Neuronal stem cell (in vitro differentiated cells): ENCODE measurements at regions not wholly inside any gene's neighbourhood (a gene's known extent, or its start where the extent isn't known, plus 50 kb on each side); places are given as distances from the start of the nearest gene placed in this dataset.

Source experiments
- DNase-seq: peaks from one replicate; pipeline ENCODE4 v3.0.0-alpha.2; 2013; ENCODE audit warnings: low spot score
- H2AFZ ChIP-seq: one replicate; pipeline ENCODE4 v1.6.1; 2013; ENCODE audit warnings: mild to moderate bottlenecking, low read length, inconsistent platforms
- H2AK5ac ChIP-seq: 2 replicates; pipeline ENCODE4 v1.6.1; 2013; ENCODE audit warnings: low read depth, mild to moderate bottlenecking, inconsistent platforms, low read length, moderate library complexity, mixed read lengths
- H2BK120ac ChIP-seq: 2 replicates; pipeline ENCODE4 v1.6.1; 2013; ENCODE audit warnings: low read depth, mild to moderate bottlenecking, inconsistent platforms, low read length, moderate library complexity, mixed read lengths
- H2BK12ac ChIP-seq: one replicate; pipeline ENCODE4 v1.6.1; 2013; ENCODE audit warnings: low read length, inconsistent platforms
- H2BK15ac ChIP-seq: 2 replicates; pipeline ENCODE4 v1.6.1; 2013; ENCODE audit warnings: mild to moderate bottlenecking, low read length, inconsistent platforms, mixed read lengths
- H2BK5ac ChIP-seq: one replicate; pipeline ENCODE4 v1.6.1; 2013; ENCODE audit warnings: inconsistent platforms, mild to moderate bottlenecking, low read length, moderate library complexity
- H3K14ac ChIP-seq: one replicate; pipeline ENCODE4 v1.6.1; 2013; ENCODE audit warnings: low read length, inconsistent platforms
- H3K18ac ChIP-seq: 2 replicates; pipeline ENCODE4 v1.6.1; 2013; ENCODE audit warnings: low read length, inconsistent platforms
- H3K23ac ChIP-seq: 2 replicates; pipeline ENCODE4 v1.6.1; 2013; ENCODE audit warnings: low read depth, mild to moderate bottlenecking, mixed read lengths, low read length, inconsistent platforms; ENCODE audit not compliant: poor library complexity
- H3K27ac ChIP-seq: replicated peaks from 3 replicates; pipeline ENCODE4 v1.5.1; 2013; ENCODE audit warnings: low read length, inconsistent platforms
- H3K27me3 ChIP-seq, 3 experiments: 2 replicates each; pipeline ENCODE4 v1.6.1; 2013; ENCODE audit warnings: low read length in 3 of 3, mild to moderate bottlenecking in 2 of 3, inconsistent platforms in 1 of 3, low read depth in 1 of 3, mixed read lengths in 1 of 3, moderate library complexity in 1 of 3; ENCODE audit not compliant: control insufficient read depth in 3 of 3, insufficient read depth in 3 of 3
- H3K36me3 ChIP-seq, 2 donors: replicated peaks in 1 of 2; 2 replicates each; pipeline ENCODE4 v1.6.1; 2013; ENCODE audit warnings: low read length in 2 of 2; ENCODE audit not compliant: control insufficient read depth in 2 of 2, insufficient read depth in 2 of 2
- H3K4ac ChIP-seq: 2 replicates; pipeline ENCODE4 v1.6.1; 2013; ENCODE audit warnings: inconsistent platforms, mild to moderate bottlenecking, low read length, moderate library complexity
- H3K4me1 ChIP-seq, 2 donors: 1 replicate in 1 of 2; 2 replicates in 1 of 2; pipeline ENCODE4 v1.6.1; 2013; ENCODE audit warnings: low read length in 2 of 2, low read depth in 1 of 2; ENCODE audit not compliant: control insufficient read depth in 2 of 2, insufficient read depth in 1 of 2
- H3K4me2 ChIP-seq: one replicate; pipeline ENCODE4 v1.6.1; 2013; ENCODE audit warnings: mild to moderate bottlenecking, low read length, inconsistent platforms; ENCODE audit not compliant: insufficient read depth, poor library complexity, severe bottlenecking
- H3K4me3 ChIP-seq, 2 donors: 2 replicates each; pipeline ENCODE4 v1.5.1; 2013; ENCODE audit warnings: low read length in 2 of 2, mild to moderate bottlenecking in 2 of 2, inconsistent platforms in 1 of 2, moderate library complexity in 1 of 2
- H3K79me1 ChIP-seq: one replicate; pipeline ENCODE4 v1.6.1; 2013; ENCODE audit warnings: low read depth, mild to moderate bottlenecking, inconsistent platforms, low read length, moderate library complexity
- H3K9ac ChIP-seq: one replicate; pipeline ENCODE4 v1.6.1; 2013; ENCODE audit warnings: mild to moderate bottlenecking, low read depth, low read length, inconsistent platforms; ENCODE audit not compliant: poor library complexity
- H3K9me3 ChIP-seq, 2 donors: replicated peaks in 1 of 2; 2 replicates each; pipeline versions ENCODE3 to v1.6.1; 2013; ENCODE audit warnings: low read length in 2 of 2, mild to moderate bottlenecking in 2 of 2, inconsistent platforms in 1 of 2, low read depth in 1 of 2, mixed read lengths in 1 of 2, moderate library complexity in 1 of 2; ENCODE audit not compliant: control insufficient read depth in 2 of 2, insufficient read depth in 1 of 2
- H4K8ac ChIP-seq: one replicate; pipeline ENCODE4 v1.6.1; 2013; ENCODE audit warnings: low read depth, mild to moderate bottlenecking, inconsistent platforms, low read length, moderate library complexity
- H4K91ac ChIP-seq: one replicate; pipeline ENCODE4 v1.6.1; 2013; ENCODE audit warnings: low read length, low read depth, mild to moderate bottlenecking, inconsistent platforms; ENCODE audit not compliant: poor library complexity
- WGBS, 2 donors: extraction: QIAGEN DNeasy Blood & Tissue Kit; methylation state at CpG; one replicate each; pipeline ENCODE4 v1.1.7; 2013; ENCODE audit warnings: missing lambda C conversion rate in 2 of 2, mixed read lengths in 1 of 2; ENCODE audit not compliant: insufficient read length in 2 of 2, insufficient replicate concordance in 1 of 2; ENCODE audit errors: extremely low coverage in 2 of 2; 5-methylcytosine and 5-hydroxymethylcytosine counted together

- no peak overlapping the region for H3K27ac ChIP-seq
- no peak overlapping the region for H3K23ac ChIP-seq
- H2AFZ ChIP-seq, result no peak overlapping the region
- no CpG with 5 or more reads among the region's 4 CpGs for WGBS, 2 donors
- no peak overlapping the region for H3K4ac ChIP-seq
- no peaks in the 10 kb centered on the region for H3K36me3 ChIP-seq
- H3K14ac ChIP-seq, result no peak overlapping the region
- no peak overlapping the region for H3K9ac ChIP-seq
- H3K18ac ChIP-seq, result no peak overlapping the region
- H3K9me3 ChIP-seq, result no peaks in the 10 kb centered on the region
- H2BK5ac ChIP-seq, result no peak overlapping the region
- no peak overlapping the region for H4K91ac ChIP-seq
- no peaks in the 10 kb centered on the region for H3K79me1 ChIP-seq
- no peak overlapping the region for H3K4me2 ChIP-seq
- H3K4me1 ChIP-seq, result no peaks in the 10 kb centered on the region
- no peak overlapping the region for H4K8ac ChIP-seq
- H2BK120ac ChIP-seq, result no peak overlapping the region
- H3K27me3 ChIP-seq, result no peaks in the 10 kb centered on the region
- H2AK5ac ChIP-seq, result no peak overlapping the region
- DNase-seq, result no peak
- no peak overlapping the region for H2BK15ac ChIP-seq
- no peak overlapping the region for H3K4me3 ChIP-seq
- H2BK12ac ChIP-seq, result no peak overlapping the region
These were observed 798.3 kb upstream of the TMEFF2 start for GRCh38 chr2:192993059-192993458.

GRCh38 chr2:192983173-192983572, 788.4 kb upstream of the TMEFF2 start:
- Histone ChIP-seq H4K91ac (no peak overlapping the region), H3K9ac (no peak overlapping the region), H4K8ac (no peak overlapping the region), H3K14ac (no peak overlapping the region), H2AFZ (no peak overlapping the region), H2BK15ac (no peak overlapping the region), H3K4me3 (no peak overlapping the region), H2BK120ac (no peak overlapping the region), H3K27ac (no peak overlapping the region), H3K4me1 (no peaks in the 10 kb centered on the region), H3K79me1 (no peaks in the 10 kb centered on the region), H2BK5ac (no peak overlapping the region), H3K36me3 (no peaks in the 10 kb centered on the region), H3K9me3 (no peaks in the 10 kb centered on the region), H3K18ac (no peak overlapping the region), H3K27me3 (no peaks in the 10 kb centered on the region), H3K23ac (no peak overlapping the region), H2BK12ac (no peak overlapping the region), H3K4ac (no peak overlapping the region), H2AK5ac (no peak overlapping the region), H3K4me2 (no peak overlapping the region)
- no peak for DNase-seq

GRCh38 chr2:192978395-192978794, 783.7 kb upstream of the TMEFF2 start:
- no peak overlapping the region for H2BK5ac ChIP-seq
- H3K4me3 ChIP-seq, result no peak overlapping the region
- H3K4ac ChIP-seq, result no peak overlapping the region
- H2AFZ ChIP-seq, result no peak overlapping the region
- no peak overlapping the region for H3K27ac ChIP-seq
- H3K27me3 ChIP-seq, result no peaks in the 10 kb centered on the region
- H3K79me1 ChIP-seq, result no peaks in the 10 kb centered on the region
- H2BK12ac ChIP-seq, result no peak overlapping the region
- H3K36me3 ChIP-seq, result no peaks in the 10 kb centered on the region
- H3K9ac ChIP-seq, result no peak overlapping the region
- no peak overlapping the region for H3K4me2 ChIP-seq
- WGBS, 2 donors, result no CpG with 5 or more reads among the region's 3 CpGs
- no peak for DNase-seq
- no peak overlapping the region for H3K23ac ChIP-seq
- H3K14ac ChIP-seq, result no peak overlapping the region
- H3K18ac ChIP-seq, result no peak overlapping the region
- no peak overlapping the region for H2BK15ac ChIP-seq
- no peak overlapping the region for H2AK5ac ChIP-seq
- H3K9me3 ChIP-seq, result no peaks in the 10 kb centered on the region
- no peak overlapping the region for H4K8ac ChIP-seq
- no peak overlapping the region for H2BK120ac ChIP-seq
- H3K4me1 ChIP-seq, result no peaks in the 10 kb centered on the region
- no peak overlapping the region for H4K91ac ChIP-seq

- Histone ChIP-seq H2AK5ac (no peak overlapping the region), H3K27me3 (no peaks in the 10 kb centered on the region), H2AFZ (no peak overlapping the region), H3K4me1 (no peaks in the 10 kb centered on the region), H3K27ac (no peak overlapping the region), H3K14ac (no peak overlapping the region), H4K8ac (no peak overlapping the region), H4K91ac (no peak overlapping the region), H2BK12ac (no peak overlapping the region), H3K4ac (no peak overlapping the region), H3K36me3 (no peaks in the 10 kb centered on the region), H2BK5ac (no peak overlapping the region), H2BK15ac (no peak overlapping the region), H3K9me3 (no peaks in the 10 kb centered on the region), H3K23ac (no peak overlapping the region), H3K9ac (no peak overlapping the region), H3K4me3 (no peak overlapping the region), H2BK120ac (no peak overlapping the region), H3K4me2 (no peak overlapping the region), H3K79me1 (no peaks in the 10 kb centered on the region), H3K18ac (no peak overlapping the region)
- WGBS, 2 donors, result no CpG with 5 or more reads among the region's 3 CpGs
- DNase-seq, result no peak
These were observed 777.2 kb upstream of the TMEFF2 start for GRCh38 chr2:192971981-192972380.
